ENCODE measurements at regions not wholly inside any gene's neighbourhood (a gene's known extent, or its start where the extent isn't known, plus 50 kb on each side); places are given as distances from the start of the nearest gene placed in this dataset.
A peak's percentile ranks its signal among the peaks of the same experiment; 100 is the strongest.

DNA sequence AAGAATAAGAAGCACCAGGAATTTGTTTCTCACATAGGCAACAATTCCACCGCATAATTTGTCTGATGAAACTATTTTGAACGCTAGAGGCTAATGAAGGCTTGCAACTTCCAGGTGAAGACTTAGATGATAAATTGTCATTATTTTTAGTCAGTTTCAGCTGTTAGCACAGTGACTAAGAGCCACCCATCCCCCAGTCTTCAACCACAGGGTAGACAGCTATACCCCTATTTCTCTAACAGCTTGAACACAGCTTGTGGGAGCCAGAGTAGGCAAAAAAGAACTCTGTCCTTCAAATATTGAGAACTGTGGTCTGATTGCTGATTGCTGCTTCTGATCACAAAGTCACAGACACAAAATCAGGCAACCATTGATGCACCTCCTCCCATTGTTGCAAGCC is 1124.8 kb upstream of the PRR20A start:
- DNase-seq, result peak; percentile 8

DNA sequence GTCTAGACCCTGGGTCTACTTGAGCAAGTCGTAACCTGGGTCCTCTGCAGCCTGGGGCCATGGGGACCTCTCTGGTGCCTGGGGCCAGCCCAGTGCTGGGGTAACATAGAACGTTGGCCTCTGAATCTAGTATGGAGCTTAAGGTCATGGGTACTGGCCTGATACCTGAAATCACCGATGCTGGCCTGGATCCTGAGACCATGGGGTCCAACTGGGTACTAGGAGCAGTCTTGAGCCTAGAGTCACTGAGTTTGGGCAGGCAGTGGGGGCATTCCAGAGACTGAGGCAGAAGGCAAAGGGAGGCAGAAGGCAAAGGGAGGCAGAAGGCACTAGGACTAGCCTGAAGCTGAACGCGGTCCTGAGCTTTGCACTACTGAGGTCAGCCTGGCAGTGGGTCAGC is 1121.1 kb upstream of the PRR20A start:
- DNase-seq, result no peak

GRCh38 chr13:56020425-56020824 is 1120.3 kb upstream of the PRR20A start:
- DNase-seq, result no peak

GRCh38 chr13:56039992-56040391 is 1100.7 kb upstream of the PRR20A start:
- DNase-seq, result no peak

GRCh38 chr13:56066321-56066720 is 1074.4 kb upstream of the PRR20A start:
- no peak for DNase-seq

DNA sequence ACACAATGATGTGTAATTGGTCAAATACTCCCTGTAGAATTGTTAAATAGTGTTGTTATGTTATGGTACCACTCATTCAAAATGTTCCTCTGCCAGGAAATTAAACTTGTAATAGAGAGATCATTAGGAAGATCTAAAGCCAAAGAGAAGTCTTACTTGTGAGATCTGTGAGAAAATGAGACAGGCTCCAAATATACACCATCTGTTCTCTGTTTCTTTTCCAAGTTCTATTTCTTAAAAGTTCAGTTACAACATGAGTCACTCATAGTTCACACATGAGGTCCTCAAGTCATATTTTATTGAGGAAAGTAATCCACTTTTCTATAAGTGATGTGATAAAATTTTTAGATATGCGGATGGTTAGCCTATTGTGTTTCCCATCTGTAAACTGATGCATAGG is 1038.1 kb upstream of the PRR20A start:
- DNase-seq, result no peak

DNA sequence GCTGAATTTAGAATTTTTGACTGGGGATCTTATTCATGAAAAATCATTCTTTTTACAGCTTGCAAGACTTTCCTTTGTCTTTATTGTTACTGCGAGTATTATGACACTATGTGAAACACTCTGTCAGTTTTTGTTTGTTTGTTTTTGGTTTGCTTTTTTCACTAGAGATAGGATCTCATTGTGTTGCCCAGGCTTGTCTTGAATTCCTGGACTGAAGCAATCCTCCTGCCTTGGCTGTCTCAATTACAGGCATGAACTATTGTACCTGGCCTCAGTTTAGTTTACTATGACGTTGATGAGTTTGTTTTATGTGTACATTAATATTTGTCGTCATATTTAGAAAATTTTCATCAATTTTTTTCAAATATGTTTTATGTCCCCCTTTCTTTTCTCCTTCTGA is 1030.0 kb upstream of the PRR20A start:
- no peak for DNase-seq

GRCh38 chr13:56134524-56134923 is 1006.2 kb upstream of the PRR20A start:
- no peak for DNase-seq

- DNase-seq, result no peak
Measured at GRCh38 chr13:56166864-56167263, 973.9 kb upstream of the PRR20A start.

- no peak for DNase-seq
Measured at GRCh38 chr13:56168581-56168980, 972.1 kb upstream of the PRR20A start.

- DNase-seq, result no peak
Measured at GRCh38 chr13:56173346-56173745, 967.4 kb upstream of the PRR20A start.

GRCh38 chr13:56182598-56182997 is 958.1 kb upstream of the PRR20A start:
- no peak for DNase-seq

- DNase-seq, result no peak
Measured at GRCh38 chr13:56187331-56187730, 953.4 kb upstream of the PRR20A start.

- DNase-seq, result peak; percentile 73
Measured at GRCh38 chr13:56188582-56188981, 952.1 kb upstream of the PRR20A start.

- DNase-seq, result peak; percentile 7
Measured at GRCh38 chr13:56189439-56189838, 951.3 kb upstream of the PRR20A start.

GRCh38 chr13:56189978-56190377 is 950.7 kb upstream of the PRR20A start:
- DNase-seq, result no peak

DNA sequence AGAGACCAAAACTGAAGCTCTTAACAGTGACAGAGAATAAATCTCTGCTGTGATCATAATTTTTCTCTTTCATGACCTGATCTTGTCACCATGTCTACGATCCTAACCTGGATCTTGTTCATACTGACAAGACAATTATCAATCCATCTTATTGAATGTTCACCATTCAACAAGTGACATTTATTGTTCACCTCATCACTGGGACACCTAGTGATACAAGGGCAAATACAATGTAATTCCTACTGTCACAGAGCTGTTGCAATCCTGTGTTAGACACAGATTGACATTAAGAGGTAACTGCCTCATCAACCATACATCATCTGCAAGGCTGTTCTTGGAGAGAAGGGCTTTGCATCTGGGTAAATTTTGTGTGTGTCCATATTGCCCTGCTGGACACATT is 942.4 kb upstream of the PRR20A start:
- no peak for DNase-seq

- no peak for DNase-seq
Measured at GRCh38 chr13:56201834-56202233, 938.9 kb upstream of the PRR20A start.

DNA sequence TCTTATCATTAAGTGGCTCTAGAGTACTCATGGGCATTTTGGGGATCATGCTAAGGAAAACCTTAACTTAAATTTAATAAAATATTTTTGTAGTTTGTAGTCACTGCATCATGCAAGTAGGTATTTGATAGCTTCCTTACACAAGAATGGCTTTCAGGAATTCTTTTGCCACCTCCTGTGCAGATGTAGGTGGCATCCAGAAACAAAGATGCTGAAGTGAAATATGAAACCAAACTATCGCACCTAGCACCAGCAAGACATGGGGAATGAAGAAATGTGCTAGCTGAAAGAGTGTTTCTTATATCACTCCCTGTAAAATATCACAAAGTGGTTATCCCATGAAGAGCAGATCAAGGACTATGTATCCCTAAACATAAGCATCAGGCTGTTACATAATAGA is 924.5 kb upstream of the PRR20A start:
- DNase-seq, result no peak

GRCh38 chr13:56247692-56248091 is 893.0 kb upstream of the PRR20A start:
- DNase-seq, result no peak

DNA sequence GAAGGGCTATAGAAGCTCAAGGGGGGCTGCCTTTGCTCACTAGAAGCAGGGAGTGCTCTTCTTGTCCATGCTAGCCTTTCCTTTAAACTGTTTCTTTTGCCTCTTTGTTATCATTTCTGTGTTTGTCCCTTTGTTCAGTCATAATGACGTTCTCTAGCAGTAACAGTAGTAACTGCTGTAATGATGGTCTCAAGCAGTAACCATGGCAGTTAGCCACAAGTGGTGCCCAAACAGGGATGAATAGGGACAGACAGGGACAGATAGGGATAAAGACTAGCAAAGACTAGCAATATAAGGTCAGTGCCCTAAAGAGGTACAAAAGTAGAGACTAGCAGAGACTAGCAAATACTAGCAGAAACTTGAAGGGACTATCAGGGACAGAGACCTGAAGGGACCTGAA is 869.0 kb upstream of the PRR20A start:
- DNase-seq, result no peak

DNA sequence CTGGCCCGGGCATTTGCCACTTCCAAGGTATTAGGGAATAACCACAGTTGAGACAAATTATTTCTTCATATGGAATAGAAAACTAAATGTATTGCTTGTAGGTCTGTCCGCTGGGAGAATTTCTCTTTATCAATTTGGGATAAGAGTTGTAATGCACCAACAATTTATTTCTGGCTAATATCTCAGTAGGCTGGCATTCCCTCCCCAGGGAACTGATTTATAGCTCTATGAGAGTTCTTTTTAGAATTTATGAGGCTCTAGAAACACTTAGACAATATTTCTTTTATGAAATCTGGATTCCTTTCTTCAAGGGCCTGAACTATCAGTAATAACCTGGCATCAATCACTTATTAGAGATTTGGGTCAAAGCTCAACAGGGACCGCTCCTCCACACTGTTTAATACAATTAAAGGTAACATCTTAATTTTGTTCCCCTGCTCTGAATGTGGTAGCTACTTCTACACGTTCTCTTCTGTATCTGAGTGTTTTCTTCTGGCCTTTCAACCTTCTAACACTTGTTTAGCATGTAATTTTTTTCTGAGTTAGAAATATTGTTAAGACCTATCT is 857.4 kb upstream of the PRR20A start:
- DNase-seq, result no peak

DNA sequence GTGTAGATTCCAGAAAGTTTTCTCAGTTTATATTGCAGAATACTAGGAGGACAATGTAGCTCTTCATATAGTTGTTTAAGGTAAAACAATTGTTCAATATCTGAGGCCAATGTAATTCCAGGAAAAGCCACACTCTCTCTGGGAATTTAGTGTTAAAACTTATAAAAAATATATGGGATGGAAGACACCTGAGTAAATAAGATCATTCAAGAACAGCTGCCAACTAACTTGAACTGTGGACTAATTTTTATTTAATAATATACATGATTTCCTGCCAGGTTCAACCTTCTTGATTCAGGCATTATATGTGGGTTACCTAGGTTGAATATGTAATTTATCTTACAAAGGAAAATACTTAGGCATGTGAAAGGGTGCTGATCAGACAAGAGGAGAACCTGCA is 841.1 kb upstream of the PRR20A start:
- no peak for DNase-seq

- no peak for DNase-seq
Measured at GRCh38 chr13:56314765-56315164, 826.0 kb upstream of the PRR20A start.

DNA sequence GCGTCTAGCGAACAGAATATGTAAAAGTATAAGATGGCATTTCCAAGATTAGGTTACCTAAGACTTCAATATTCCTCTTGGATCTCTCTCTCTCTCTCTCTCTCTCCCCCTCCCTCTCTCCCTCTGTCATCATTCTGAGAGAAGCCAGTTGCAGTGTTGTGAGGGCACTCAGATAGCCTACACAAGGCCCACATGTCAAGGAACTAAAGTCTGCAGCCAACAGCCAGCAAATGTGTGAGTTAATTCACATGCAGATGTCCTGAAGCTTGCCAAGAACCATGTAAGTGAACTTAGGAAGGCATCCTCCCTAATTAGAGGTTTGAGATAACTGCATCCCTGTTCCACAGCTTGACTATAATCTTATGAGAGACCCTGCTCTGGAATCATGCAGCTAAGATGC is 822.9 kb upstream of the PRR20A start:
- DNase-seq, result no peak

DNA sequence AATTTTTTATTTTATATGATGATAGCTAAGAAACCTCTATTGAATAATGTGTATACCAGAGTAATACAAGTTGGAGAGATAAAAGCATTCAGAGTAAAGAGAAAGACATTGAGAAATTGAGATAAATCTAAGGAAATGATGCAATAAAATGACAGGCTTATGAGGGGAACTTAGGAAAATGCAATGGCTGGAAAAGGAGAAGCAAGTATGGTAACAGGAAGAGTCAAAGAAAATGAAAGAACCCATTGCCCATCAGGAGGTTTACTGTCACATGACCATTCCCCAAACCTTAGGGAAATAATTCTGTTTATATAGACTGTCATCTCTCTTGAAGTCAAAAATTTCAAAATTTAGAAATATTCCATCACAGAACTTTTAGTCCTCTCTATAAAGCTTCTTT is 808.0 kb upstream of the PRR20A start:
- no peak for DNase-seq

Measured in DMS53 (cell line).